H9 (cell line): ENCODE measurements at regions not wholly inside any gene's neighbourhood (a gene's known extent, or its start where the extent isn't known, plus 50 kb on each side); places are given as distances from the start of the nearest gene placed in this dataset.

ENCODE experiments used
- DNase-seq: peaks from one replicate; pipeline ENCODE4 v3.0.0-alpha.2; 2017
- H2AFZ ChIP-seq: one replicate; pipeline ENCODE4 v1.6.1; 2013; ENCODE audit warnings: mild to moderate bottlenecking, low read length, control low read depth, moderate library complexity
- H2AK5ac ChIP-seq: 2 replicates; pipeline ENCODE4 v1.6.1; 2013; ENCODE audit warnings: low read length, control low read depth, mixed read lengths; ENCODE audit not compliant: insufficient read length
- H2BK120ac ChIP-seq: one replicate; pipeline ENCODE4 v1.6.1; 2013; ENCODE audit warnings: low read depth, mild to moderate bottlenecking, low read length, control low read depth, inconsistent platforms; ENCODE audit not compliant: poor library complexity, severe bottlenecking
- H2BK12ac ChIP-seq: 2 replicates; pipeline ENCODE4 v1.6.1; 2013; ENCODE audit warnings: low read length, control low read depth, mixed read lengths, low read depth; ENCODE audit not compliant: insufficient read length
- H2BK15ac ChIP-seq: 2 replicates; pipeline ENCODE4 v1.6.1; 2013; ENCODE audit warnings: low read depth, low read length, control low read depth
- H2BK20ac ChIP-seq: one replicate; pipeline ENCODE4 v1.6.1; 2013; ENCODE audit warnings: low read depth, mild to moderate bottlenecking, low read length, control low read depth, inconsistent platforms; ENCODE audit not compliant: poor library complexity, severe bottlenecking
- H2BK5ac ChIP-seq: 2 replicates; pipeline ENCODE4 v1.6.1; 2013; ENCODE audit warnings: low read length, control low read depth, mixed read lengths; ENCODE audit not compliant: insufficient read length
- H3K14ac ChIP-seq: 2 replicates; pipeline ENCODE4 v1.6.1; 2013; ENCODE audit warnings: low read length, control low read depth; ENCODE audit not compliant: insufficient read depth
- H3K18ac ChIP-seq: 2 replicates; pipeline ENCODE4 v1.6.1; 2013; ENCODE audit warnings: low read depth, mild to moderate bottlenecking, mixed read lengths, low read length, control low read depth; ENCODE audit not compliant: insufficient read length
- H3K23ac ChIP-seq: 2 replicates; pipeline ENCODE4 v1.6.1; 2013; ENCODE audit warnings: low read length, control low read depth, mixed read lengths, low read depth; ENCODE audit not compliant: insufficient read length
- H3K23me2 ChIP-seq: 2 replicates; pipeline ENCODE4 v1.6.1; 2013; ENCODE audit warnings: low read depth, mild to moderate bottlenecking, mixed read lengths, low read length, control low read depth; ENCODE audit not compliant: insufficient read length, poor library complexity, severe bottlenecking
- H3K27ac ChIP-seq: 2 replicates; pipeline ENCODE4 v1.5.1; 2013; ENCODE audit warnings: low read length, control low read depth, mixed read lengths, low read depth; ENCODE audit not compliant: insufficient read length
- H3K27me3 ChIP-seq: 2 replicates; pipeline ENCODE4 v1.6.1; 2013; ENCODE audit warnings: low read length, control low read depth, inconsistent platforms; ENCODE audit not compliant: insufficient read depth
- H3K4ac ChIP-seq: 2 replicates; pipeline ENCODE4 v1.6.1; 2013; ENCODE audit warnings: low read depth, mild to moderate bottlenecking, control low read depth, inconsistent platforms, low read length, moderate library complexity
- H3K4me1 ChIP-seq: 2 replicates; pipeline ENCODE4 v1.6.1; 2013; ENCODE audit warnings: low read length, control low read depth, inconsistent platforms; ENCODE audit not compliant: insufficient read depth
- H3K4me2 ChIP-seq: 2 replicates; pipeline ENCODE4 v1.6.1; 2013; ENCODE audit warnings: low read length, control low read depth, mixed read lengths; ENCODE audit not compliant: insufficient read length, insufficient read depth
- H3K56ac ChIP-seq: 2 replicates; pipeline ENCODE4 v1.6.1; 2013; ENCODE audit warnings: low read depth, mild to moderate bottlenecking, mixed read lengths, low read length, control low read depth; ENCODE audit not compliant: insufficient read length
- H3K79me1 ChIP-seq: 2 replicates; pipeline ENCODE4 v1.6.1; 2013; ENCODE audit warnings: low read depth, mild to moderate bottlenecking, moderate library complexity, low read length, control low read depth, inconsistent platforms; ENCODE audit not compliant: insufficient read depth, poor library complexity, severe bottlenecking
- H3K79me2 ChIP-seq: 2 replicates; pipeline ENCODE4 v1.6.1; 2013; ENCODE audit warnings: low read length, control low read depth, inconsistent platforms; ENCODE audit not compliant: insufficient read depth
- H3K9ac ChIP-seq: 2 replicates; pipeline ENCODE4 v1.6.1; 2013; ENCODE audit warnings: low read length, control low read depth, mixed read lengths; ENCODE audit not compliant: insufficient read length; ENCODE audit errors: extremely low read depth
- H3K9me3 ChIP-seq: one replicate; pipeline ENCODE4 v1.6.1; 2013; ENCODE audit warnings: low read depth, low read length, inconsistent platforms; ENCODE audit not compliant: control insufficient read depth
- H3T11ph ChIP-seq: one replicate; pipeline ENCODE4 v1.6.1; 2013; ENCODE audit warnings: mild to moderate bottlenecking, low read length, control low read depth, inconsistent platforms
- H4K20me1 ChIP-seq: one replicate; pipeline ENCODE4 v1.6.1; 2013; ENCODE audit not compliant: control insufficient read depth, insufficient read length, insufficient read depth
- H4K5ac ChIP-seq: 2 replicates; pipeline ENCODE4 v1.6.1; 2013; ENCODE audit warnings: low read depth, mild to moderate bottlenecking, mixed read lengths, low read length, control low read depth; ENCODE audit not compliant: insufficient read length
- H4K8ac ChIP-seq: replicated peaks from 2 replicates; pipeline ENCODE4 v1.6.1; 2013; ENCODE audit warnings: low read length, control low read depth, mixed read lengths, low read depth; ENCODE audit not compliant: insufficient read length
- H4K91ac ChIP-seq: 2 replicates; pipeline ENCODE4 v1.6.1; 2013; ENCODE audit warnings: low read depth, mild to moderate bottlenecking, moderate library complexity, mixed read lengths, low read length, control low read depth; ENCODE audit not compliant: insufficient read length
- H3K27ac Mint-ChIP-seq, 3 experiments: 2 replicates in 2 of 3; 3 replicates in 1 of 3; pipeline ENCODE4 v1.8.0; 2020 to 2021; ENCODE audit warnings: mixed read lengths in 3 of 3, mild to moderate bottlenecking in 1 of 3, moderate library complexity in 1 of 3
- H3K27me3 Mint-ChIP-seq: 2 replicates; pipeline ENCODE4 v1.8.0; 2021; ENCODE audit warnings: low read depth, mild to moderate bottlenecking, moderate library complexity, mixed read lengths
- H3K36me3 Mint-ChIP-seq, 3 experiments: 2 replicates in 2 of 3; 3 replicates in 1 of 3; pipeline ENCODE4 v1.8.0; 2020 to 2021; ENCODE audit warnings: low read depth in 3 of 3, mixed read lengths in 3 of 3; ENCODE audit not compliant: insufficient read depth in 1 of 3
- H3K4me1 Mint-ChIP-seq, 2 experiments: 2 replicates each; pipeline ENCODE4 v1.8.0; 2020; ENCODE audit warnings: mixed read lengths in 2 of 2
- H3K4me3 Mint-ChIP-seq, 2 experiments: 2 replicates in 1 of 2; 3 replicates in 1 of 2; pipeline ENCODE4 v1.8.0; 2020 to 2021; ENCODE audit warnings: mild to moderate bottlenecking in 2 of 2, mixed read lengths in 2 of 2, moderate library complexity in 1 of 2
- H3K9me3 Mint-ChIP-seq, 2 experiments: 2 replicates in 1 of 2; 3 replicates in 1 of 2; pipeline ENCODE4 v1.8.0; 2020; ENCODE audit warnings: mild to moderate bottlenecking in 2 of 2, mixed read lengths in 2 of 2, moderate library complexity in 1 of 2
- CTCF ChIP-seq: fragments of 200-600 bp; sonication (generic); conservative IDR thresholded peaks from 3 replicates; pipeline ENCODE4 v1.8.0; 2021; ENCODE audit warnings: antibody characterized with exemption, mild to moderate bottlenecking
- WGBS: extraction: QIAGEN DNeasy Blood & Tissue Kit; methylation state at CpG from one replicate; pipeline ENCODE4 v1.1.7; 2013; ENCODE audit warnings: missing lambda C conversion rate, low lambda C conversion rate, mixed read lengths; ENCODE audit not compliant: insufficient read length; ENCODE audit errors: extremely low coverage; 5-methylcytosine and 5-hydroxymethylcytosine counted together

GRCh38 chr14:27065886-27066285, 468.1 kb upstream of the NOVA1 start:
- H3K27me3 ChIP-seq: no peaks in the 10 kb centered on the region

More at GRCh38 chr14:27065886-27066285, 468.1 kb upstream of the NOVA1 start:
- H4K20me1 ChIP-seq: no peaks in the 10 kb centered on the region
- no peak overlapping the region for H2BK15ac ChIP-seq
- H2BK20ac ChIP-seq: no peak overlapping the region
- no peak overlapping the region for H2BK12ac ChIP-seq
- Mint-ChIP-seq H3K36me3 (no peaks in the 10 kb centered on the region), H3K27me3 (no peaks in the 10 kb centered on the region; the same call in none of the 2 replicates), H3K4me1 (0 out of 4 replicates have a peak, but pooled peaks cover 0 to 2% of the 10 kb centered on the region in 2 experiments), H3K9me3 (no peaks in the 10 kb centered on the region), H3K27ac (no peak overlapping the region), H3K4me3 (no peak overlapping the region)
- no peak overlapping the region for H4K91ac ChIP-seq
- WGBS: no CpG with 5 or more reads among the region's 2 CpGs
- no peak overlapping the region for H4K8ac ChIP-seq
- H3K27ac ChIP-seq: no peak overlapping the region
- no peak overlapping the region for H2BK120ac ChIP-seq
- H3K4ac ChIP-seq: no peak overlapping the region
- no peaks in the 10 kb centered on the region for H3K9me3 ChIP-seq
- no peak overlapping the region for H3K4me2 ChIP-seq
- no peaks in the 10 kb centered on the region for H3K23me2 ChIP-seq
- no peak overlapping the region for H3T11ph ChIP-seq
- H2AK5ac ChIP-seq: no peak overlapping the region
- H4K5ac ChIP-seq: no peak overlapping the region
- H3K56ac ChIP-seq: no peak overlapping the region
- no peak for DNase-seq
- no peaks in the 10 kb centered on the region for H3K79me2 ChIP-seq
- H3K79me1 ChIP-seq: no peaks in the 10 kb centered on the region
- H3K14ac ChIP-seq: no peak overlapping the region
- no peak overlapping the region for H2AFZ ChIP-seq
- no peak overlapping the region for H3K9ac ChIP-seq
- H2BK5ac ChIP-seq: no peak overlapping the region
- no peak overlapping the region for H3K23ac ChIP-seq
- H3K4me1 ChIP-seq: no peaks in the 10 kb centered on the region
- TF ChIP-seq CTCF: no peak
- no peak overlapping the region for H3K18ac ChIP-seq
